Transverse colon (tissue), 4 donors: ENCODE measurements at regions not wholly inside any gene's neighbourhood (a gene's known extent, or its start where the extent isn't known, plus 50 kb on each side); places are given as distances from the start of the nearest gene placed in this dataset.

Source experiments
- DNase-seq: peaks from one replicate; pipeline ENCODE4 v3.0.0-alpha.2; 2019
- H3K27ac ChIP-seq, 4 donors: fragments of 200-600 bp; sonication (generic); 2 replicates each; pipeline ENCODE4 v1.5.1; 2016 to 2018; ENCODE audit warnings: inconsistent platforms in 4 of 4
- H3K27me3 ChIP-seq: fragments of 200-600 bp; sonication (generic); 2 replicates; pipeline ENCODE4 v1.5.1; 2017; ENCODE audit warnings: inconsistent platforms
- H3K36me3 ChIP-seq, 4 donors: fragments of 200-600 bp; sonication (generic); 2 replicates each; pipeline ENCODE4 v1.5.1; 2017 to 2019; ENCODE audit warnings: inconsistent platforms in 4 of 4
- H3K4me1 ChIP-seq, 4 donors: fragments of 200-600 bp; sonication (generic); 2 replicates each; pipeline ENCODE4 v1.5.1; 2017 to 2020; ENCODE audit warnings: inconsistent platforms in 4 of 4
- H3K4me3 ChIP-seq, 4 donors: fragments of 200-600 bp; sonication (generic); 1 replicate in 1 of 4; 2 replicates in 3 of 4; pipeline versions ENCODE4 v1.5.1 to v1.6.1; 2017 to 2019; ENCODE audit warnings: inconsistent platforms in 4 of 4
- H3K9me3 ChIP-seq, 2 donors: fragments of 200-600 bp; sonication (generic); 2 replicates each; pipeline ENCODE4 v1.5.1; 2017 to 2019; ENCODE audit warnings: inconsistent platforms in 2 of 2
- CTCF ChIP-seq, 5 experiments: fragments of 200-600 bp in 3 of 5; fragments of 450-650 bp in 2 of 5; sonication (generic) in 3 of 5; IDR thresholded peaks; 1 replicate in 2 of 5; 2 replicates in 3 of 5; pipeline ENCODE4 v1.5.1; 2016 to 2017; ENCODE audit warnings: antibody characterized with exemption in 5 of 5, inconsistent platforms in 3 of 5, mild to moderate bottlenecking in 2 of 5, moderate library complexity in 1 of 5
- EP300 ChIP-seq: sonication (generic); formaldehyde crosslinking; IDR thresholded peaks from one replicate; pipeline ENCODE4 v1.6.1; 2017; ENCODE audit warnings: antibody characterized with exemption, low read depth
- POLR2A ChIP-seq: fragments of 450-650 bp; IDR thresholded peaks from one replicate; pipeline ENCODE4 v1.6.1; 2016; ENCODE audit warnings: antibody characterized with exemption, mild to moderate bottlenecking, moderate library complexity
- POLR2AphosphoS5 ChIP-seq, 3 donors: sonication (generic); formaldehyde crosslinking; IDR thresholded peaks; one replicate each; pipeline ENCODE4 v1.6.1; 2016; ENCODE audit warnings: antibody characterized with exemption in 3 of 3
- WGBS, 2 donors: methylation state at CpG; one replicate each; pipeline ENCODE4 v1.1.5; 2018; ENCODE audit warnings: low coverage in 1 of 2; 5-methylcytosine and 5-hydroxymethylcytosine counted together
- in situ Hi-C, 4 donors: fragments of 200-750 bp; cut with MboI; loops; one replicate each; pipeline versions ENCODE4 v1.15.0 to v1.15.1; 2017; ENCODE audit warnings: low sequenced_read_pairs in 3 of 4, low pct_ligation_motif_present in 1 of 4, low pct_unique_long_range_greater_than_20kb in 1 of 4
- intact Hi-C: fragments of 100-400 bp; cut with DNase I; formaldehyde crosslinking; loops from one replicate; pipeline ENCODE4 v1.15.1; 2023; ENCODE audit warnings: low total_unique reads

GRCh38 chr1:106480629-106481028 lies 575.8 kb upstream of the PRMT6 start:
- WGBS, 2 donors, result 39 to 63% methylated on average over 2 to 3 of the region's 3 CpGs
- Histone ChIP-seq H3K27ac (no peak overlapping the region), H3K4me1 (no peaks in the 10 kb centered on the region), H3K9me3 (peaks cover 0 to 9% of the 10 kb centered on the region in 2 donors), H3K36me3 (no peaks in the 10 kb centered on the region), H3K27me3 (no peaks in the 10 kb centered on the region), H3K4me3 (no peak overlapping the region)
- TF ChIP-seq CTCF (IDR thresholded peaks at IDR 0.05), result no peak
- no peak for TF ChIP-seq POLR2A
- TF ChIP-seq POLR2AphosphoS5 (IDR thresholded peaks at IDR 0.05), result no peak
- no peak for TF ChIP-seq EP300
- intact Hi-C loops (no loop called here), in situ Hi-C loops (no loop called here)
- DNase-seq, result no peak

- in situ Hi-C loops, result no loop called here
Observed at GRCh38 chr1:106492880-106493279, 563.6 kb upstream of the PRMT6 start.

GRCh38 chr1:106494646-106495045 lies 561.8 kb upstream of the PRMT6 start:
- no peak for DNase-seq
- no peak overlapping the region for H3K4me3 ChIP-seq
- 93 to 100% methylated on average over 1 of the region's 1 CpG for WGBS, 2 donors
- H3K27me3 ChIP-seq, result no peaks in the 10 kb centered on the region
- no peaks in the 10 kb centered on the region for H3K9me3 ChIP-seq
- TF ChIP-seq EP300 (no peak), POLR2A (no peak), CTCF (IDR thresholded peaks at IDR 0.05) (no peak), POLR2AphosphoS5 (IDR thresholded peaks at IDR 0.05) (no peak)
- H3K36me3 ChIP-seq, result no peaks in the 10 kb centered on the region
- in situ Hi-C loops, result no loop called here
- intact Hi-C loops, result no loop called here
- H3K4me1 ChIP-seq, result no peaks in the 10 kb centered on the region
- no peak overlapping the region for H3K27ac ChIP-seq

More at GRCh38 chr1:106492880-106493279, 563.6 kb upstream of the PRMT6 start:
- no peaks in the 10 kb centered on the region for H3K27me3 ChIP-seq
- WGBS, 2 donors, result 78 to 93% methylated on average over 2 to 4 of the region's 4 CpGs
- no peak overlapping the region for H3K27ac ChIP-seq
- DNase-seq, result no peak
- TF ChIP-seq CTCF (IDR thresholded peaks at IDR 0.05), result no peak
- no peak for TF ChIP-seq POLR2A
- TF ChIP-seq POLR2AphosphoS5 (IDR thresholded peaks at IDR 0.05), result no peak
- TF ChIP-seq EP300, result no peak
- H3K36me3 ChIP-seq, result no peaks in the 10 kb centered on the region
- no peaks in the 10 kb centered on the region for H3K4me1 ChIP-seq
- no peaks in the 10 kb centered on the region for H3K9me3 ChIP-seq
- intact Hi-C loops, result no loop called here
- H3K4me3 ChIP-seq, result no peak overlapping the region

- TF ChIP-seq CTCF (IDR thresholded peaks at IDR 0.05) (no peak), POLR2AphosphoS5 (IDR thresholded peaks at IDR 0.05) (no peak), POLR2A (no peak), EP300 (no peak)
- Histone ChIP-seq H3K27ac (no peak overlapping the region), H3K4me1 (no peaks in the 10 kb centered on the region), H3K4me3 (no peak overlapping the region), H3K27me3 (no peaks in the 10 kb centered on the region), H3K9me3 (no peaks in the 10 kb centered on the region), H3K36me3 (no peaks in the 10 kb centered on the region)
- in situ Hi-C loops, result no loop called here
- no peak for DNase-seq
- WGBS, 2 donors, result 64 to 65% methylated on average over 1 of the region's 1 CpG
- intact Hi-C loops, result no loop called here
Observed at GRCh38 chr1:106498238-106498637, 558.2 kb upstream of the PRMT6 start.
